ENCODE measurements at regions not wholly inside any gene's neighbourhood (a gene's known extent, or its start where the extent isn't known, plus 50 kb on each side); places are given as distances from the start of the nearest gene placed in this dataset.

DNA sequence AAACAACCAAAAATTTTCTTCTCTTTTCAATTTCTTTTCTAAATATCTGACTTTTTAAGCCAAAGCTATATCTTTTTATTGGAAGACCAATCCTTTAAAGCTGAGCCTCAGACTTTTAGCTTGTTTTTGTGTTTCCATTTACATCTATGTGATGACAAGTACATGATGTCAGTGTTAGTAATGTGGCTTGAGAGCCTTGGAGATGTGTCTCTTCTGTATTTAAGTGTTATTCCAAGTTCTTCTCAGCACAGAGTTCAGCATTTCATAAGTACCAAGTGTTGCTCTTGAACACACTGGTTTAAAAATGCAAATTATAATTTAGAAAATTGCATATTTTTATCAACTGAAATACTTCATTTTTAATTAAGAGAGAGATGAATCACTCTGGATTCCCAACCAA, 948.9 kb upstream of the FLRT2 start:
- TF ChIP-seq POLR2A (IDR thresholded peaks at IDR 0.05) (no peak), POLR2AphosphoS5 (IDR thresholded peaks at IDR 0.05) (no peak)

Measured in transverse colon (tissue), 3 donors.